ENCODE measurements at regions not wholly inside any gene's neighbourhood (a gene's known extent, or its start where the extent isn't known, plus 50 kb on each side); places are given as distances from the start of the nearest gene placed in this dataset.

- Histone ChIP-seq H3K27me3 (ENCODE audit: low read depth, low read length) (peaks cover 10% of the 10 kb centered on the region), H3K4me1 (ENCODE audit: control insufficient read depth in 1 of 2, insufficient read depth in 2 of 2, low read length in 2 of 2) (peaks cover 0 to 22% of the 10 kb centered on the region in 2 donors), H3K4me3 (ENCODE audit: low read depth in 1 of 2, low read length in 2 of 2) (no peak overlapping the region)
Measured at GRCh38 chr17:79411419-79411818, 199.4 kb downstream of the RBFOX3 start.

GRCh38 chr17:79410681-79411080, 200.2 kb downstream of the RBFOX3 start:
- H3K4me3 ChIP-seq (ENCODE audit: low read depth in 1 of 2, low read length in 2 of 2), result no peak overlapping the region
- peaks cover 0 to 4% of the 10 kb centered on the region in 2 donors for H3K9me3 ChIP-seq (ENCODE audit: control insufficient read depth in 1 of 2, low read length in 2 of 2)
- no peaks in the 10 kb centered on the region for H3K36me3 ChIP-seq (ENCODE audit: control insufficient read depth in 1 of 2, insufficient read depth in 2 of 2, low read length in 2 of 2)
- no peak overlapping the region for H3K27ac ChIP-seq (ENCODE audit: low read length)
- peaks cover 0 to 22% of the 10 kb centered on the region in 2 donors for H3K4me1 ChIP-seq (ENCODE audit: control insufficient read depth in 1 of 2, insufficient read depth in 2 of 2, low read length in 2 of 2)
- H3K27me3 ChIP-seq (ENCODE audit: low read depth, low read length), result peaks cover 14% of the 10 kb centered on the region

More at GRCh38 chr17:79411419-79411818, 199.4 kb downstream of the RBFOX3 start:
- Histone ChIP-seq H3K9me3 (ENCODE audit: control insufficient read depth in 1 of 2, low read length in 2 of 2) (no peaks in the 10 kb centered on the region), H3K36me3 (ENCODE audit: control insufficient read depth in 1 of 2, insufficient read depth in 2 of 2, low read length in 2 of 2) (no peaks in the 10 kb centered on the region), H3K27ac (ENCODE audit: low read length) (no peak overlapping the region)

GRCh38 chr17:79408251-79408650, 202.6 kb downstream of the RBFOX3 start:
- peaks cover 14% of the 10 kb centered on the region for H3K27me3 ChIP-seq (ENCODE audit: low read depth, low read length)

DNA sequence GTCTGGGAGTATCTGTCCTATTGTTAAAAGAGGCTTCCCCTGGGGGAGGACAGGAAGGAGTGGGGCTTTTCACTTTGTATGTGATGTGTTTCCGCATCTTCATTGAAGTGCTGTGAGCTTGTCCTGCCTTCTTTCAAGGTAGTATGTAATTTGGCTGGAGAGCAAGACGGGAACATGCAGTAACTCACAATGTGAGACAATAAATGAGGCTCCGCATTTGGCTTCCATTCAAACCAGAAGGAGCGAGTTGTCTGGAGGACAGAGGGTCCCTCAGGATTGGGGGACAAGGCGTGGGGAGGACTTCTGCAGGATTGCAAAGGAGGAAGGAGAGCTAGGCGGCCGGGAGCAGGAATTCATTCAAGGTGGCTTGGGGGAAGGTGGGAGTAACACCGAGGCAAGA, 203.5 kb downstream of the RBFOX3 start:
- no peaks in the 10 kb centered on the region for H3K4me1 ChIP-seq (ENCODE audit: control insufficient read depth in 1 of 2, insufficient read depth in 2 of 2, low read length in 2 of 2)
- no peak overlapping the region for H3K27ac ChIP-seq (ENCODE audit: low read length)
- H3K4me3 ChIP-seq (ENCODE audit: low read depth in 1 of 2, low read length in 2 of 2), result no peak overlapping the region
- peaks cover 0 to 4% of the 10 kb centered on the region in 2 donors for H3K9me3 ChIP-seq (ENCODE audit: control insufficient read depth in 1 of 2, low read length in 2 of 2)
- H3K36me3 ChIP-seq (ENCODE audit: control insufficient read depth in 1 of 2, insufficient read depth in 2 of 2, low read length in 2 of 2), result no peaks in the 10 kb centered on the region
- peaks cover 14% of the 10 kb centered on the region for H3K27me3 ChIP-seq (ENCODE audit: low read depth, low read length)

More at GRCh38 chr17:79408251-79408650, 202.6 kb downstream of the RBFOX3 start:
- Histone ChIP-seq H3K36me3 (ENCODE audit: control insufficient read depth in 1 of 2, insufficient read depth in 2 of 2, low read length in 2 of 2) (no peaks in the 10 kb centered on the region), H3K9me3 (ENCODE audit: control insufficient read depth in 1 of 2, low read length in 2 of 2) (peaks cover 0 to 4% of the 10 kb centered on the region in 2 donors), H3K4me1 (ENCODE audit: control insufficient read depth in 1 of 2, insufficient read depth in 2 of 2, low read length in 2 of 2) (peaks cover 0 to 6% of the 10 kb centered on the region in 2 donors), H3K27ac (ENCODE audit: low read length) (no peak overlapping the region), H3K4me3 (ENCODE audit: low read depth in 1 of 2, low read length in 2 of 2) (no peak overlapping the region)

DNA sequence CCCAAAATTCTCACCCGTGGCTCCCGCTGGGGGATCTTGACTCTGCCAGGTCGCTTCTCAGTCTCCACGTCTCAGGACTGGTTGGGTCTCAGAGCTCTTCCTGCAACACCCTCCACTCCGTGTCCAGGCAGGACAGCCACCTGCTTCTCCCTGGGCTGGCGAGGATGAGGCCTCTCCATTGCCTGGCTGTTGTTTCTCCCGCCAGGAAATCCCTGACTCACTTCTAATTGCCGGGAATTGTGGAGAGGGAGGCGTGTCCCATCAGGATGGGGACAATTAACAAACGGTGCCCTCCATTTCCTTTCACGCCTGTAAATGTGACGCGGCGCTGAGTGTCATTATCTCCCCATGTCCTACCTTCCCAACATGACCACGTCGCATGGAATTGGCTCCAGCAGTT, 204.5 kb downstream of the RBFOX3 start:
- Histone ChIP-seq H3K27me3 (ENCODE audit: low read depth, low read length) (peaks cover 14% of the 10 kb centered on the region), H3K4me3 (ENCODE audit: low read depth in 1 of 2, low read length in 2 of 2) (no peak overlapping the region), H3K4me1 (ENCODE audit: control insufficient read depth in 1 of 2, insufficient read depth in 2 of 2, low read length in 2 of 2) (no peaks in the 10 kb centered on the region)

DNA sequence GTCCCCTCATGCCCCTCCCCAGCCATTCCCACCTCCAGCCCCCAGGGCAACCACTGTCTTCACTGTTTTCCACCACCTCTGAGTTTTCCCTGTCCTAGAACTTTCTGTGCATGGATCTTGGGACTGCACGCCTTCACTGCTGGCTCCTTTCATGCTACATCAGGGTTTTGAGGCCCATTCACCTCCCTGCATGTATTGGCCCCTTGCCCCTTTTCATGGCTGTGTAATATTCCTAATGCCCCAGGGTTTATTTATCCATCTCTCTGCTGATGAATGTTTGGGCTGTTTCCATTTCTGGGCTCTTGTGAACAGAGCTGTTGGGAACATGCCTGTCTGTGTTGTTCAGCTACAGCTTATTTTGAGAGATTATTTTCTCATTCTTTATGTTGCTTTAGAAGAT, 205.0 kb downstream of the RBFOX3 start:
- peaks cover 0 to 4% of the 10 kb centered on the region in 2 donors for H3K9me3 ChIP-seq (ENCODE audit: control insufficient read depth in 1 of 2, low read length in 2 of 2)
- no peak overlapping the region for H3K27ac ChIP-seq (ENCODE audit: low read length)
- H3K36me3 ChIP-seq (ENCODE audit: control insufficient read depth in 1 of 2, insufficient read depth in 2 of 2, low read length in 2 of 2), result no peaks in the 10 kb centered on the region
- H3K4me3 ChIP-seq (ENCODE audit: low read depth in 1 of 2, low read length in 2 of 2), result no peak overlapping the region
- no peaks in the 10 kb centered on the region for H3K4me1 ChIP-seq (ENCODE audit: control insufficient read depth in 1 of 2, insufficient read depth in 2 of 2, low read length in 2 of 2)
- peaks cover 15% of the 10 kb centered on the region for H3K27me3 ChIP-seq (ENCODE audit: low read depth, low read length)

More for the DNA sequence above, 204.5 kb downstream of the RBFOX3 start:
- no peaks in the 10 kb centered on the region for H3K36me3 ChIP-seq (ENCODE audit: control insufficient read depth in 1 of 2, insufficient read depth in 2 of 2, low read length in 2 of 2)
- H3K9me3 ChIP-seq (ENCODE audit: control insufficient read depth in 1 of 2, low read length in 2 of 2), result peaks cover 0 to 4% of the 10 kb centered on the region in 2 donors
- no peak overlapping the region for H3K27ac ChIP-seq (ENCODE audit: low read length)

DNA sequence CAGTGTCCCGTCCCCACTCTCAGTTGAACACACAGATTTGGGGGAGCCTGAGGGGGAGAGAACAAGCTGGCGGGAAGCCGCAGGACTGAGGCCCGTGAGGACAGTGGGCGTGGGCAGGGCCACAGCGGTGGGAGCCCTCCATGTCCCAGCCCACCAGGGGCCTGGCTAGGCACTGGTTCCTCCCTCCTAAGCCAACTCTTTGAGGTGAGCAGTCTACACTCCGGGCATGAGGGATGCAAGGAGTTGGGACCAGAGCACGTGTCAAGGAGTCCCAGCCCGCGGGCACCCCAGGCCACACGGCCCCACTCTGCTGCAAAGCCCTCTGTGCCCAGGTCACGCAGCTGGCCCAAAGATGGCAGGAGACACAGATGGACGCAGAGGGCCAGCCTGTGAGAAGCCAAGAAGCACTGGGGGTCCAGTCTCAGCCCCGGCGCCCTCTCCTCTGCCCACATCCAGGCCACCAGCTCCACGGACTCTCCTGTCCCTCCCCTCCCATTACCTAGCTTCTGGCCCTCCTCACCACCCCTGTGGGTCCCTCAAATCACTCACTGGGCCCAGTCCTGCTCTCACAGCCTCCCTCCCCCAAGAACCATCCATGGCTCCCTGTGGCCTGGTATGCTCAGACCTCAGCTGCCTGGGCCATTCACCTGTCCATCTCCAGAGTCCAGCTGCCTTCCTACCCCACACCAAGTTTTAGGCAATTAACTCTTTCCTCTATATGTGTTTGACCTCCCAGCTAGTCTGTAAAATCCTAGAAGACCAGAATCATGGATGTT, 206.5 kb downstream of the RBFOX3 start:
- Histone ChIP-seq H3K4me1 (ENCODE audit: control insufficient read depth in 1 of 2, insufficient read depth in 2 of 2, low read length in 2 of 2) (no peaks in the 10 kb centered on the region), H3K36me3 (ENCODE audit: control insufficient read depth in 1 of 2, insufficient read depth in 2 of 2, low read length in 2 of 2) (no peaks in the 10 kb centered on the region), H3K4me3 (ENCODE audit: low read depth in 1 of 2, low read length in 2 of 2) (no peak overlapping the region), H3K27me3 (ENCODE audit: low read depth, low read length) (peaks cover 27% of the 10 kb centered on the region), H3K9me3 (ENCODE audit: control insufficient read depth in 1 of 2, low read length in 2 of 2) (peaks cover 0 to 4% of the 10 kb centered on the region in 2 donors), H3K27ac (ENCODE audit: low read length) (no peak overlapping the region)

DNA sequence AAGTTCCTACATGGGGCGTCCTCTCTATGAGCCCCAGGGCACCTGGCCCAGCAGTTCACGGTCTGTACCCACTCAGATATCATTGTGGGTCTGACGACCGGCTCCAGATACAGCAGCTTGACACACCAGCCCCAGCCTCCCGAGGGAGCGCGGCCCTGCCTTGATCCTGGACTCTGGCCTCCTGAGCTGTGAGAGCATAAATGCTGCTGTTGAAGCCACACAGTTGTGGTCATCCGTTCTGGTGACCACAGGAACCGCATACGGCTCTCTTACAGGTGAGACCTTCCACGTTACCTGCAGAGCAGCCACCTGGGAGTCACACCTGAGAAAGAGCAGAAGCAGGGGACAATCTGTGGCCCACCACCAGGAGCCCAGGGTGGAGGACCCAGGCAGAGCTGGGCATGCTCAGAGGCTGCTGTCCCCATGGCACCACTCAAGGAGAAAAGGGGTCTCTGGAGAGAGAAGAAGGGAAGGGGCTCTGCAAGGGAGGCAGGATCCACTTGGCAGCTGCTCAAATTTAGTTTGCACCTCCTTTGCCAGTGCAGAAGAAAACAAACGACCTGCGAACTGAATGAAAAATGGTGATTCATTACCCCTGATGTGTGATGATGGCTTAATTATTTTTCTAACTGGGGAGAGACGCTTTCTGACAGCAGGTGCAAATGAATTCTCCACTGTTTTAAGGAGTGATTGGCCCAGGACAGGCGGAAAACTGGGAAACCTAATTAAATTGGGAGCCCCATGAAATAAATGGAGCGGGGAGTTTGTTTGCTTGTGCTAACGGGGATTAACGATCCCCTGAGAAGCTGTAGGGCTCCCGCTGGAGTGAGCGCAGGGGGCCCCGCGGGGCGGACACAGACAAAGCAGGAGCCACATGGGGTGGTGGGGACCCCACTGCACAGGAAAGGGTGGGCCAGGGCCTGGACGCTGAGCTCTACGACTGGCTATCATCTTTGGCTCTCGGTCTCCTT, 208.9 kb downstream of the RBFOX3 start:
- peaks cover 0 to 4% of the 10 kb centered on the region in 2 donors for H3K9me3 ChIP-seq (ENCODE audit: control insufficient read depth in 1 of 2, low read length in 2 of 2)
- no peaks in the 10 kb centered on the region for H3K36me3 ChIP-seq (ENCODE audit: control insufficient read depth in 1 of 2, insufficient read depth in 2 of 2, low read length in 2 of 2)
- H3K4me3 ChIP-seq (ENCODE audit: low read depth in 1 of 2, low read length in 2 of 2), result no peak overlapping the region
- peaks cover 23% of the 10 kb centered on the region for H3K27me3 ChIP-seq (ENCODE audit: low read depth, low read length)
- H3K27ac ChIP-seq (ENCODE audit: low read length), result no peak overlapping the region
- no peaks in the 10 kb centered on the region for H3K4me1 ChIP-seq (ENCODE audit: control insufficient read depth in 1 of 2, insufficient read depth in 2 of 2, low read length in 2 of 2)

DNA sequence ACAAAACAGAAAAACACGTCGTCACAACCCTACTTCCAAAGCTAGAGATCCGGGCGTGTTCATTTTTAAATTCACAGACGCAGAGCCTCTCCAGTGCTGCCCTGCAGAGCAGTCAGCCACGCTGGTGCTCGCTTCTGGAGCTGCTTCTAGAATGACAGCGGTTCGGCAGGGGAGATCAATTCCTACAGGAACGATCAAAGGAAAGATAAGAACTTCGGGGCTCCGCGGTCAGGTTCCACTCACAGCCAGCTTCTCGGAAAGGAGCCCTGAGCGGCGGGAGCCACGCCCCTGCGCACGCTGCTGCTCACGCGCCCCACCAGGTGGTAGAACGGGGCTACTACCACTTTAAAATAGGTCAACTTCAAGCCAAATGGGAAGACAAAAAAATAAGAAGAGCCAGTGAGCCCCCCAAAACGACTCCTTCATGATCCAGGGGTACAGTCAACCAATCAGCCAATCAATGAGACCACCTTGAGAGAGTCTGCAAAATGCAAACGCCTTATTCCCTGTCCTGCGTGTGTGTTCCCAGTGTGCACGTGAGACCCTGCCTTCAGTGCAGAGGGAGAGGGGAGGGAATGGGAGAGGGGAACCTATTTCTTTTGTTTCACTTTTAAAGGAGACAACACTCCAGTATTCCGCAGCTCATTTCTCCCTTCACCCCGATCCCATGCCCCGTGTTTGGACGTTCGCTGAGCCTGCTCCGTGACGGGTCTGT, 209.7 kb downstream of the RBFOX3 start:
- H3K4me3 ChIP-seq (ENCODE audit: low read depth in 1 of 2, low read length in 2 of 2), result peak overlapping the region; percentile 26 to 42

GRCh38 chr17:79399610-79400144, 211.2 kb downstream of the RBFOX3 start:
- Histone ChIP-seq H3K9me3 (ENCODE audit: control insufficient read depth in 1 of 2, low read length in 2 of 2) (no peaks in the 10 kb centered on the region), H3K4me3 (ENCODE audit: low read depth in 1 of 2, low read length in 2 of 2) (no peak overlapping the region), H3K27me3 (ENCODE audit: low read depth, low read length) (peaks cover 13% of the 10 kb centered on the region), H3K36me3 (ENCODE audit: control insufficient read depth in 1 of 2, insufficient read depth in 2 of 2, low read length in 2 of 2) (no peaks in the 10 kb centered on the region), H3K4me1 (ENCODE audit: control insufficient read depth in 1 of 2, insufficient read depth in 2 of 2, low read length in 2 of 2) (no peaks in the 10 kb centered on the region), H3K27ac (ENCODE audit: low read length) (no peak overlapping the region)

More for the DNA sequence above, 209.7 kb downstream of the RBFOX3 start:
- Histone ChIP-seq H3K27ac (ENCODE audit: low read length) (no peak overlapping the region), H3K36me3 (ENCODE audit: control insufficient read depth in 1 of 2, insufficient read depth in 2 of 2, low read length in 2 of 2) (no peaks in the 10 kb centered on the region), H3K4me1 (ENCODE audit: control insufficient read depth in 1 of 2, insufficient read depth in 2 of 2, low read length in 2 of 2) (no peaks in the 10 kb centered on the region), H3K9me3 (ENCODE audit: control insufficient read depth in 1 of 2, low read length in 2 of 2) (peaks cover 0 to 4% of the 10 kb centered on the region in 2 donors), H3K27me3 (ENCODE audit: low read depth, low read length) (peaks cover 14% of the 10 kb centered on the region)

Data from muscle layer of duodenum (tissue), 2 donors.